ENCODE measurements at regions not wholly inside any gene's neighbourhood (a gene's known extent, or its start where the extent isn't known, plus 50 kb on each side); places are given as distances from the start of the nearest gene placed in this dataset.
"Not testable (repeated sequence)": the region's sequence is repeated elsewhere in the genome, so short reads cannot be mapped to it uniquely, and the experiment has no call there.

- DNase-seq (ENCODE audit: low spot score) = no peak
Measured at GRCh38 chr19:7400815-7401214, 52.1 kb downstream of the ARHGEF18 start.

- no peak for DNase-seq (ENCODE audit: low spot score)
Measured at GRCh38 chr19:7401694-7402093, 53.0 kb downstream of the ARHGEF18 start.

GRCh38 chr19:7405482-7405881 is 56.7 kb downstream of the ARHGEF18 start:
- not testable (repeated sequence) for DNase-seq (ENCODE audit: low spot score)

- no peak for DNase-seq (ENCODE audit: low spot score)
Measured at GRCh38 chr19:7408251-7408650, 59.5 kb downstream of the ARHGEF18 start.

- DNase-seq (ENCODE audit: low spot score) = no peak
Measured at GRCh38 chr19:7410946-7411345, 62.2 kb downstream of the ARHGEF18 start.

- no peak for DNase-seq (ENCODE audit: low spot score)
Measured at GRCh38 chr19:7413629-7414028, 64.9 kb downstream of the ARHGEF18 start.

GRCh38 chr19:7415163-7415856 is 66.6 kb downstream of the ARHGEF18 start:
- peak; percentile 73 for DNase-seq (ENCODE audit: low spot score)

GRCh38 chr19:7415857-7416371 is 67.2 kb downstream of the ARHGEF18 start:
- no peak for DNase-seq (ENCODE audit: low spot score)

- DNase-seq (ENCODE audit: low spot score) = no peak
Measured at GRCh38 chr19:7417671-7418324, 69.1 kb downstream of the ARHGEF18 start.

- DNase-seq (ENCODE audit: low spot score) = no peak
Measured at GRCh38 chr19:7418596-7418995, 69.9 kb downstream of the ARHGEF18 start.

- DNase-seq (ENCODE audit: low spot score) = no peak
Measured at GRCh38 chr19:7419153-7419552, 69.7 kb downstream of the PEX11G start.

- DNase-seq (ENCODE audit: low spot score) = no peak
Measured at GRCh38 chr19:7419777-7420439, 68.9 kb downstream of the PEX11G start.

GRCh38 chr19:7421941-7422744 is 66.7 kb downstream of the PEX11G start:
- peak; percentile 23 for DNase-seq (ENCODE audit: low spot score)
